Thyroid gland (tissue), 4 donors: ENCODE measurements at regions not wholly inside any gene's neighbourhood (a gene's known extent, or its start where the extent isn't known, plus 50 kb on each side); places are given as distances from the start of the nearest gene placed in this dataset.

Source experiments
- DNase-seq, 2 donors: peaks; one replicate each; pipeline ENCODE4 v3.0.0-alpha.2; 2019
- H3K27ac ChIP-seq, 3 donors: fragments of 200-600 bp; sonication (generic); 1 replicate in 2 of 3; 2 replicates in 1 of 3; pipeline ENCODE4 v1.5.1; 2016 to 2019; ENCODE audit warnings: mild to moderate bottlenecking in 1 of 3, moderate library complexity in 1 of 3
- H3K27me3 ChIP-seq: fragments of 200-600 bp; sonication (generic); one replicate; pipeline ENCODE4 v1.5.1; 2019
- H3K36me3 ChIP-seq, 2 donors: fragments of 200-600 bp; sonication (generic); one replicate each; pipeline ENCODE4 v1.5.1; 2016 to 2019
- H3K4me1 ChIP-seq, 2 donors: fragments of 200-600 bp; sonication (generic); one replicate each; pipeline ENCODE4 v1.5.1; 2017 to 2019
- H3K4me3 ChIP-seq, 3 donors: fragments of 200-600 bp; sonication (generic); replicated peaks in 1 of 3; 1 replicate in 2 of 3; 2 replicates in 1 of 3; pipeline ENCODE4 v1.5.1; 2016; ENCODE audit warnings: mild to moderate bottlenecking in 1 of 3
- H3K9me3 ChIP-seq: fragments of 200-600 bp; sonication (generic); one replicate; pipeline ENCODE4 v1.5.1; 2017
- POLR2A ChIP-seq, 2 donors: fragments of 450-650 bp; IDR thresholded peaks; one replicate each; pipeline ENCODE4 v1.6.1; 2017; ENCODE audit warnings: antibody characterized with exemption in 2 of 2, mild to moderate bottlenecking in 2 of 2, moderate library complexity in 1 of 2
- WGBS, 2 donors: methylation state at CpG; one replicate each; pipeline ENCODE4 v1.1.5; 2017; 5-methylcytosine and 5-hydroxymethylcytosine counted together
- intact Hi-C: fragments of 100-400 bp; cut with DNase I; formaldehyde crosslinking; loops from one replicate; pipeline ENCODE4 v1.15.1; 2023
- TF ChIP-seq, protein P1 (sequence below), 6 experiments: fragments of 200-600 bp in 3 of 6; fragments of 450-650 bp in 3 of 6; sonication (generic) in 3 of 6; IDR thresholded peaks; one replicate each; pipeline ENCODE4 v1.5.1; 2016 to 2019; ENCODE audit warnings: antibody characterized with exemption in 6 of 6, mild to moderate bottlenecking in 2 of 6, inconsistent platforms in 1 of 6, moderate library complexity in 1 of 6

DNA sequence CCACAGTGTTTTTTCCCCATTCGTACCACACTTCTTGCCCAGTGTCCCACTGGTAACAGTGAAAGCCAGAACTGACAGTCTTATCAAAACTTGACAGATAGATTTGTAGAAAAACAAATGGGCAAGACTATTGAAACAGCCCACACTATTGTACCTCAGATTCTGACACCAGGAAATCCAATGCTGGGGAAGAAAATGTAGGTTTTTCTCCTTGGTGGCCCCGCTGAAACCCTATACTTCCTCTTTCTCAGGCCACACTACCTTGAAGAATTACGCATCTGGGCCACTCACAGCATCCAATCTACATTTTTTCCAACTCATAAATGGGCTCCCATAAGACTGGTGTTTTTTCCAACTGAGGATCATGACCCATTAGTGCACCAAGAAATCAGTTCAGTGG lies 90.9 kb upstream of the HDDC2 start:
- Histone ChIP-seq H3K27ac (no peak overlapping the region), H3K36me3 (no peaks in the 10 kb centered on the region), H3K27me3 (no peaks in the 10 kb centered on the region), H3K4me3 (no peak overlapping the region), H3K4me1 (no peaks in the 10 kb centered on the region), H3K9me3 (no peaks in the 10 kb centered on the region)
- TF ChIP-seq, protein P1, sequence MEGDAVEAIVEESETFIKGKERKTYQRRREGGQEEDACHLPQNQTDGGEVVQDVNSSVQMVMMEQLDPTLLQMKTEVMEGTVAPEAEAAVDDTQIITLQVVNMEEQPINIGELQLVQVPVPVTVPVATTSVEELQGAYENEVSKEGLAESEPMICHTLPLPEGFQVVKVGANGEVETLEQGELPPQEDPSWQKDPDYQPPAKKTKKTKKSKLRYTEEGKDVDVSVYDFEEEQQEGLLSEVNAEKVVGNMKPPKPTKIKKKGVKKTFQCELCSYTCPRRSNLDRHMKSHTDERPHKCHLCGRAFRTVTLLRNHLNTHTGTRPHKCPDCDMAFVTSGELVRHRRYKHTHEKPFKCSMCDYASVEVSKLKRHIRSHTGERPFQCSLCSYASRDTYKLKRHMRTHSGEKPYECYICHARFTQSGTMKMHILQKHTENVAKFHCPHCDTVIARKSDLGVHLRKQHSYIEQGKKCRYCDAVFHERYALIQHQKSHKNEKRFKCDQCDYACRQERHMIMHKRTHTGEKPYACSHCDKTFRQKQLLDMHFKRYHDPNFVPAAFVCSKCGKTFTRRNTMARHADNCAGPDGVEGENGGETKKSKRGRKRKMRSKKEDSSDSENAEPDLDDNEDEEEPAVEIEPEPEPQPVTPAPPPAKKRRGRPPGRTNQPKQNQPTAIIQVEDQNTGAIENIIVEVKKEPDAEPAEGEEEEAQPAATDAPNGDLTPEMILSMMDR (IDR thresholded peaks at IDR 0.05) = no peak
- no peak for TF ChIP-seq POLR2A (IDR thresholded peaks at IDR 0.05)
- no peak for DNase-seq
- intact Hi-C loops = no loop called here
- 81 to 95% methylated on average over 3 of the region's 3 CpGs for WGBS, 2 donors

DNA sequence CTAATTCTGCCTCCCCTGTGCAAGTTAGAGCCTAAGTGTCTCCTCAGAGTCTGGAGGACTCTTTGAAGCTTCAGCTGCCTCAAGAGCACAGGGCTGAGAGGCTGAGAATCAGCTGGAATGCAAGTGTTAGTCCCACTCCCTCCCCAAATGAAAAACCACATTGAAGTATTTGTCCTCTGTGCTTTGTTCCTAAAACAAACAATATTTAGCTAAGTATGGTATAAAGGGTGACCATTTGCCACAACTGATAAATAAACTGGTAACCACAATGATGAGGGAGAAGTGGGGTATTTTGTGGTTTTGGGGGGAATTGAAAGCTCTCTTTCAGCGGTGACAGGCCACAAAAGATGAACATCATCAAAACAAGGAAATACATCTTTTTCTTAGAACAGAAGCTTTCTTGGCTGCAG lies 91.7 kb upstream of the HDDC2 start:
- DNase-seq = no peak
- intact Hi-C loops = no loop called here
- no peaks in the 10 kb centered on the region for H3K4me1 ChIP-seq
- H3K27ac ChIP-seq = no peak overlapping the region
- no peak overlapping the region for H3K4me3 ChIP-seq
- H3K9me3 ChIP-seq = no peaks in the 10 kb centered on the region
- H3K36me3 ChIP-seq = no peaks in the 10 kb centered on the region
- no peak for TF ChIP-seq POLR2A (IDR thresholded peaks at IDR 0.05)
- TF ChIP-seq, protein P1 (IDR thresholded peaks at IDR 0.05) = no peak
- H3K27me3 ChIP-seq = no peaks in the 10 kb centered on the region
- WGBS, 2 donors = 69 to 81% methylated on average over 1 of the region's 1 CpG

DNA sequence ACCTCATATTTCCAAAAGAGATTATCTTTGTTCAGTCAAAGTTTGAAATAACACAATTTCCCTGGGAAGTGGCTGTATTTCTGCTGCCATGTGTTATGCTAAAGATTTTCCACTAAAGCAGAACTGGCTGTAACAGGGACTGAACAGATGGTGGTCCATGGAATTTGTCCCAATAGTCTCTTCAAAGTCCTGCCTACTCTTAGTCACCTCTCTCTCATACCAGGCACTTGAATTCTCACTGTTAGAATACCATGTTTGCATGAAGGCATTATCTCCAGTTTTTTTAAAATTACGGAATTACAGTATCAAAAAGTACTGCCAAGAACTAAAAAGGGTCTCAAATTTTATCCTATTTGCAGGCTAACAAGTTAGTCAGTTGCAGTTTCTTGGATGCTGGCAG lies 105.0 kb upstream of the HDDC2 start:
- intact Hi-C loops = no loop called here
- Histone ChIP-seq H3K4me3 (no peak overlapping the region), H3K36me3 (no peaks in the 10 kb centered on the region), H3K27me3 (no peaks in the 10 kb centered on the region), H3K27ac (no peak overlapping the region), H3K9me3 (no peaks in the 10 kb centered on the region), H3K4me1 (no peaks in the 10 kb centered on the region)
- no peak for DNase-seq
- WGBS, 2 donors = 89 to 90% methylated on average over 1 of the region's 1 CpG
- no peak for TF ChIP-seq POLR2A (IDR thresholded peaks at IDR 0.05)
- TF ChIP-seq, protein P1 (IDR thresholded peaks at IDR 0.05) = no peak

DNA sequence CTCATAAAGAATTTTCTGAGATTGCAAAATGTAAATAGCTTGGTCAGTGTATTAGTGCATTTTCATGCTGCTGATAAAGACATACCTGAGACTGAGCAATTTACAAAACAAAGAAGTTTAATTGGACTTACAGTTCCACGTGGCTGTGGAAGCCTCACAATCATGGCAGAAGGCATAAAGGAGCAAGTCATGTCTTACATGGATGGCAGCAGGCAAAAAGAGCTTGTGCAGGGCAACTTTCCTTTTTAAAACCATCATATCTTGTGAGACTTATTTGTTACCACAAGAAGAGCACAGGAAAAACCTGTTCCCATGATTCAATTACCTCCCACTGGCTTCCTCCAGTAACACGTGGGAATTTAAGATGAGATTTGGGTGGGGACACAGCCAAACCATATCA lies 112.7 kb upstream of the HDDC2 start:
- Histone ChIP-seq H3K4me1 (no peaks in the 10 kb centered on the region), H3K4me3 (no peak overlapping the region), H3K27ac (no peak overlapping the region), H3K36me3 (no peaks in the 10 kb centered on the region), H3K9me3 (no peaks in the 10 kb centered on the region), H3K27me3 (no peaks in the 10 kb centered on the region)
- DNase-seq = no peak
- WGBS, 2 donors = 85 to 93% methylated on average over 2 of the region's 2 CpGs
- TF ChIP-seq, protein P1 (IDR thresholded peaks at IDR 0.05) = no peak
- TF ChIP-seq POLR2A (IDR thresholded peaks at IDR 0.05) = no peak
- intact Hi-C loops = no loop called here

DNA sequence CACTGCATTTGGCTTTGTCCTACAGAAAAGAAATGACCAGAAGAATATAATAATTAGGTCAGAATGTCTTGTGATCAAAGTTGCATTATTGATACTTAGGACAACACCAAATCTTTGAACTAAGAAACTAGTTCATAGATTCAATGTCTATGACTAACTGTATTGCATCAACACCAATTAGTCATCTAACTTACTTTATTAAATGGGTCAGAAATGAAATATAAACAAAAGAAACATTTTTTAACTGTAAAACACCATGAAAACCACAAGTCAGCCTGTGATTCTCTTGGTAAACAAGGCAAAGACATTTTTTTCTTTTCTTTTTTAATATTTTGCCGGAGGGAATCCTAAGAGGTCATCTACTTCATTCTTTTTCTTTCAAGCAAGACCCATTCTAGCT lies 114.1 kb upstream of the HDDC2 start:
- intact Hi-C loops = no loop called here
- Histone ChIP-seq H3K27me3 (no peaks in the 10 kb centered on the region), H3K9me3 (no peaks in the 10 kb centered on the region), H3K27ac (no peak overlapping the region), H3K4me1 (no peaks in the 10 kb centered on the region), H3K4me3 (no peak overlapping the region), H3K36me3 (no peaks in the 10 kb centered on the region)
- WGBS, 2 donors = 96 to 97% methylated on average over 1 of the region's 1 CpG
- DNase-seq = no peak
- TF ChIP-seq POLR2A (IDR thresholded peaks at IDR 0.05) = no peak
- TF ChIP-seq, protein P1 (IDR thresholded peaks at IDR 0.05) = no peak
